GM20000 (cell line): ENCODE measurements at regions not wholly inside any gene's neighbourhood (a gene's known extent, or its start where the extent isn't known, plus 50 kb on each side); places are given as distances from the start of the nearest gene placed in this dataset.

Experiments
- DNase-seq: peaks from one replicate; pipeline ENCODE4 v3.0.0; 2012; ENCODE audit warnings: low spot score
- CTCF ChIP-seq: IDR thresholded peaks from 2 replicates; pipeline ENCODE4 v1.5.1; 2012; ENCODE audit warnings: mild to moderate bottlenecking, control low read depth; ENCODE audit errors: extremely low read depth, missing control alignments

- no peak for TF ChIP-seq CTCF
- DNase-seq: no peak
Observed at GRCh38 chr4:170247596-170247995, 157.8 kb upstream of the AADAT start.

GRCh38 chr4:170243662-170244288 is 154.0 kb upstream of the AADAT start:
- DNase-seq: no peak
- TF ChIP-seq CTCF: no peak

GRCh38 chr4:170242471-170242870 is 152.7 kb upstream of the AADAT start:
- no peak for TF ChIP-seq CTCF
- DNase-seq: no peak

- no peak for TF ChIP-seq CTCF
- DNase-seq: no peak
Observed at GRCh38 chr4:170234800-170235199, 145.0 kb upstream of the AADAT start.

GRCh38 chr4:170231377-170231776 is 141.6 kb upstream of the AADAT start:
- DNase-seq: no peak

GRCh38 chr4:170230242-170230641 is 140.5 kb upstream of the AADAT start:
- no peak for TF ChIP-seq CTCF
- no peak for DNase-seq

More at GRCh38 chr4:170231377-170231776, 141.6 kb upstream of the AADAT start:
- no peak for TF ChIP-seq CTCF

DNA sequence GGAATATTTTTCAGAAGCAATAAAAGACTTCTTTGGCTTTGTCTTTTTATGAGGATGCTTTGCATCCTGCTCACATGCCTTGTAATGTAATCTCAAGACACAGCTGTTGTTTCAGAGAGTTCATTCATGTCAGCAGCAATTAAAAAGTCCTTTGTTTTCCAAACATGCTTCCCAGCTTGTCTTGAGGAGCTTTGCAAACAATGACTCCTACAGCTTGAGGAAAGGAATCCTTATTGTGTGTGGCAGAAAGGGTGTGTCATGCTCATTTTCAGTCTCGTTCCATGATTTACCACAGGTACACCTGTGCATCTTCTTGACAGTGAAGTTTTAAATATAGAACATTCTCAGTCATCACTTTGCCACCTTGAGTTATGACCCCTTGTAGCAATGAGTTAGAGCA is 139.2 kb upstream of the AADAT start:
- DNase-seq: no peak
- no peak for TF ChIP-seq CTCF
